Right atrium auricular region (tissue), 2 donors: ENCODE measurements at regions not wholly inside any gene's neighbourhood (a gene's known extent, or its start where the extent isn't known, plus 50 kb on each side); places are given as distances from the start of the nearest gene placed in this dataset.

Experiments used
- DNase-seq: peaks from one replicate; pipeline ENCODE4 v3.0.0-alpha.2; 2019; ENCODE audit warnings: low spot score
- H3K27ac ChIP-seq, 2 donors: fragments of 200-600 bp; sonication (generic); 1 replicate in 1 of 2; 2 replicates in 1 of 2; pipeline ENCODE4 v1.5.1; 2016 to 2019
- H3K27me3 ChIP-seq, 2 donors: fragments of 200-600 bp; sonication (generic); one replicate each; pipeline versions ENCODE4 v1.5.1 to v1.6.0; 2017 to 2019
- H3K36me3 ChIP-seq: fragments of 200-600 bp; sonication (generic); one replicate; pipeline ENCODE4 v1.5.1; 2016
- H3K4me1 ChIP-seq, 2 donors: fragments of 200-600 bp; sonication (generic); one replicate each; pipeline versions ENCODE4 v1.5.1 to v1.6.0; 2017 to 2019
- H3K4me3 ChIP-seq, 2 donors: fragments of 200-600 bp; sonication (generic); 1 replicate in 1 of 2; 2 replicates in 1 of 2; pipeline ENCODE4 v1.5.1; 2017 to 2019; ENCODE audit warnings: mild to moderate bottlenecking in 1 of 2, moderate library complexity in 1 of 2
- H3K9me3 ChIP-seq, 2 donors: fragments of 200-600 bp; sonication (generic); one replicate each; pipeline ENCODE4 v1.5.1; 2019
- CTCF ChIP-seq, 2 donors: fragments of 200-600 bp; sonication (generic); IDR thresholded peaks; one replicate each; pipeline ENCODE4 v1.5.1; 2019; ENCODE audit warnings: antibody characterized with exemption in 2 of 2

DNA sequence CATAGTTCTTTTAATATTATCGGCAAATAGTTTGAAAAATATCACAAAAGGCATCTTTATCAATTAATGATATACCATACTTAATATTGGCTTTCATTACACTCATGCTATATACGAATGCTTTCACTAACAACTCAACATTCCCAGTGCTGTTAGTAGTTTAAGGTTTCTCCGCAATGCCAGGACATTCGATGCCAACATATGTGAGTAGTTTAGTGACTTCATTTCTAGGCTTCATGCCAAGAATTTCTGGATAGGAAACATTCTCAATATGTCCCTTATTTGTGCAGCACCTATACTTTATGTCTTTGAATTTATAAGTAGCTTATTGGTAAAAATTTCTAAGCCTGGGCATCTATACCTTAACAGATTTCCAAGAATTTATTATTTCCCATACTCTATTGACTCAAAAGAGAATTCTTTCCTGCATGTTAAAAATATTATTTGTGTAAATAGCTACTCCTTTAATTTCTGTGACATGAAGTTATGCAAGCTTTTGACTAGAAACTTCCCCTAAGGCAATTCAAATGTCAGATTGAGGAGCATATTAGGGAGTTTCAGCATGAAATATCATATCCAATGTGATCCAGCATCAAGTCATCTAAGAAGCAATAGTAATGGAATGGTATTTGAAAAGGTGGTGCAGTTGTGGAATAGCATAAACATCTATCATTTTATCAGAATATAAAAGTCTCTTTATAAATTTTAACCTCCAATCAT, 236.0 kb upstream of the STXBP5 start:
- no peak for DNase-seq
- H3K9me3 ChIP-seq: peaks cover 7 to 20% of the 10 kb centered on the region in 2 donors
- H3K36me3 ChIP-seq: no peaks in the 10 kb centered on the region
- no peaks in the 10 kb centered on the region for H3K4me1 ChIP-seq
- no peak for TF ChIP-seq CTCF (IDR thresholded peaks at IDR 0.05)
- H3K27me3 ChIP-seq: no peaks in the 10 kb centered on the region
- no peak overlapping the region for H3K4me3 ChIP-seq
- no peak overlapping the region for H3K27ac ChIP-seq

DNA sequence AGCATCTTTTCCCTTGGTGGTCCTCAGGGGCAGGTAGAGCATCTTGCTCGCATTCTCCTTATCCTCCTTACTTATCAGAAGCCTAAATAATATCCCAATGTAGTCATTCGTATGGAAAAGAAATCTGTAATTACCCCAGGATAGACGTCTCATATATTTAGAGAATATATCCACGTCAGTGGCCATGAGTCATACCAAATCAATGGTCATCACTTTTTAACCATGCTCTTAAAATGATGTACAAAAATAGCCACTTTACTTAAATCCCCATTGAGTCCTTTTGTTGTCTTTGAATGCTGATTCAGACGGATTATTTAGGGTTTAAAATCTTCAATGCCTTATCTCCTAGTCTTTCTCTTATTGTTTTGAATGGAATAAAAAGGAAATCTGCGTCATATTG, 231.7 kb upstream of the STXBP5 start:
- H3K4me3 ChIP-seq: no peak overlapping the region
- no peaks in the 10 kb centered on the region for H3K4me1 ChIP-seq
- no peak overlapping the region for H3K27ac ChIP-seq
- no peak for TF ChIP-seq CTCF (IDR thresholded peaks at IDR 0.05)
- H3K36me3 ChIP-seq: no peaks in the 10 kb centered on the region
- H3K27me3 ChIP-seq: no peaks in the 10 kb centered on the region
- H3K9me3 ChIP-seq: no peaks in the 10 kb centered on the region
- no peak for DNase-seq

- no peak overlapping the region for H3K4me3 ChIP-seq
- DNase-seq: no peak
- no peaks in the 10 kb centered on the region for H3K4me1 ChIP-seq
- no peaks in the 10 kb centered on the region for H3K9me3 ChIP-seq
- no peaks in the 10 kb centered on the region for H3K36me3 ChIP-seq
- H3K27ac ChIP-seq: no peak overlapping the region
- TF ChIP-seq CTCF (IDR thresholded peaks at IDR 0.05): no peak
- H3K27me3 ChIP-seq: no peaks in the 10 kb centered on the region
Observed at GRCh38 chr6:146974351-146974750, 229.9 kb upstream of the STXBP5 start.

DNA sequence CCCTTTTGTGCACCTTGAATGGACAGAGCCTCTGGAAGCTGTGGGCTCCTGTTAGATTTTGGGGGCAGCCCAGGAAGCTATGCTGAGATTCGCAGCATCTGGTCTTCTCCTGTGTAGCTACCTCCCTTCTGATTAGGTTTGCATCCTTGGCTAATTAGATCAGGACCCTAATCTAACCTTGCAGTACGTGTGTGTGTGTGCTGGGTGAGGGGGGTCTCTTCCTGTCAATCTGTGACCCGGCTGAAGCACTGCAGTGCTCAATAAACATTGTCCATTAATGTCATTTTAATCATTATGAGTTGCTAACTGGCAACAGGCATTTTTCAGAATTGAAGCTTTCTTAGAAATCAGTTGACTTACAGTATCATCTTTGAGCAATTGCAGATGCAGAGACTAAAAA, 229.1 kb upstream of the STXBP5 start:
- H3K36me3 ChIP-seq: no peaks in the 10 kb centered on the region
- H3K4me1 ChIP-seq: no peaks in the 10 kb centered on the region
- DNase-seq: no peak
- H3K9me3 ChIP-seq: no peaks in the 10 kb centered on the region
- no peaks in the 10 kb centered on the region for H3K27me3 ChIP-seq
- H3K4me3 ChIP-seq: no peak overlapping the region
- TF ChIP-seq CTCF (IDR thresholded peaks at IDR 0.05): no peak
- no peak overlapping the region for H3K27ac ChIP-seq

- no peaks in the 10 kb centered on the region for H3K4me1 ChIP-seq
- no peak for DNase-seq
- H3K9me3 ChIP-seq: no peaks in the 10 kb centered on the region
- H3K27me3 ChIP-seq: no peaks in the 10 kb centered on the region
- H3K27ac ChIP-seq: no peak overlapping the region
- H3K36me3 ChIP-seq: no peaks in the 10 kb centered on the region
- no peak for TF ChIP-seq CTCF (IDR thresholded peaks at IDR 0.05)
- no peak overlapping the region for H3K4me3 ChIP-seq
Observed at GRCh38 chr6:146980900-146981329, 223.3 kb upstream of the STXBP5 start.

DNA sequence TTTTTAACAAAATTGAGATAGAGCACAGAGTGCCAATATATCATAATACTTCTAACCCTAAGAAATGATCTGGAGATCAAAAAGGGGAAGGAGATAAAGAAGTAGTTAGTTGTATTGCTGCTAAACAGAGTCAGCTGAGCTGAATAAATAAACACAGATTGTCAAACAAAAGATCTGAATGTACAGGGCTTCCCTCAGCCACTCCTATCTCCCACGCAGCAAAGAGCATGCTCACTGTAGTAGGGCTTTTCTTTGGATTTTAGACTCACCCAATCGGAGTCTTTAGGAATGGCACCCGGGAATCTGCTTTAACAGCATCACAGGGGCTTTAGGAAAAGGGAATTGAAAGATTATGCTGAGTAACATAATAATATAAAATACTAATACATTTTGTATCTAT, 222.2 kb upstream of the STXBP5 start:
- Histone ChIP-seq H3K4me1 (no peaks in the 10 kb centered on the region), H3K27ac (no peak overlapping the region), H3K36me3 (no peaks in the 10 kb centered on the region), H3K9me3 (no peaks in the 10 kb centered on the region), H3K27me3 (no peaks in the 10 kb centered on the region), H3K4me3 (no peak overlapping the region)
- TF ChIP-seq CTCF (IDR thresholded peaks at IDR 0.05): no peak
- DNase-seq: no peak
